ENCODE measurements at regions not wholly inside any gene's neighbourhood (a gene's known extent, or its start where the extent isn't known, plus 50 kb on each side); places are given as distances from the start of the nearest gene placed in this dataset.
"Not testable (repeated sequence)": the region's sequence is repeated elsewhere in the genome, so short reads cannot be mapped to it uniquely, and the experiment has no call there.

- Histone ChIP-seq H3K9me3 (no peaks in the 10 kb centered on the region), H3K27ac (no peak overlapping the region), H3K36me3 (replicated peaks in 1 of 2; ENCODE audit: insufficient read depth in 1 of 2, low read depth in 2 of 2) (no peaks in the 10 kb centered on the region), H3K27me3 (no peaks in the 10 kb centered on the region), H3K4me3 (no peak overlapping the region), H3K4me1 (no peaks in the 10 kb centered on the region)
- WGBS, 2 donors, result 60 to 90% methylated on average over 2 to 11 of the region's 11 CpGs
- intact Hi-C loops (cut with DNase I), result no loop called here
- DNase-seq, result no peak
- no peak for ATAC-seq
- TF ChIP-seq POLR2A (IDR thresholded peaks at IDR 0.05) (no peak), CTCF (IDR thresholded peaks at IDR 0.05) (no peak)
Observed at GRCh38 chr14:105912641-105913180, 386.3 kb downstream of the TMEM121 start.

GRCh38 chr14:105913221-105913620 lies 386.8 kb downstream of the TMEM121 start:
- Histone ChIP-seq H3K27me3 (no peaks in the 10 kb centered on the region), H3K4me3 (no peak overlapping the region), H3K27ac (no peak overlapping the region), H3K36me3 (replicated peaks in 1 of 2; ENCODE audit: insufficient read depth in 1 of 2, low read depth in 2 of 2) (no peaks in the 10 kb centered on the region), H3K9me3 (no peaks in the 10 kb centered on the region), H3K4me1 (no peaks in the 10 kb centered on the region)
- DNase-seq, result no peak
- intact Hi-C loops (cut with DNase I), result no loop called here
- WGBS, 2 donors, result 66% methylated on average over 9 of the region's 9 CpGs; no CpG with 5 or more reads in 1 of the 2 donors
- TF ChIP-seq CTCF (IDR thresholded peaks at IDR 0.05), result no peak
- TF ChIP-seq POLR2A (IDR thresholded peaks at IDR 0.05), result no peak
- no peak for ATAC-seq

GRCh38 chr14:105913861-105914260 lies 387.5 kb downstream of the TMEM121 start:
- Histone ChIP-seq H3K36me3 (replicated peaks in 1 of 2; ENCODE audit: insufficient read depth in 1 of 2, low read depth in 2 of 2) (no peaks in the 10 kb centered on the region), H3K27ac (no peak overlapping the region), H3K27me3 (no peaks in the 10 kb centered on the region), H3K4me3 (no peak overlapping the region), H3K9me3 (no peaks in the 10 kb centered on the region), H3K4me1 (no peaks in the 10 kb centered on the region)
- ATAC-seq (no peak), DNase-seq (no peak)
- TF ChIP-seq POLR2A (IDR thresholded peaks at IDR 0.05) (no peak), CTCF (IDR thresholded peaks at IDR 0.05) (no peak)
- 54% methylated on average over 5 of the region's 5 CpGs; no CpG with 5 or more reads in 1 of the 2 donors for WGBS, 2 donors
- intact Hi-C loops (cut with DNase I), result no loop called here

GRCh38 chr14:105914281-105914680 lies 387.9 kb downstream of the TMEM121 start:
- ATAC-seq; H3K36me3 ChIP-seq (replicated peaks in 1 of 2; ENCODE audit: insufficient read depth in 1 of 2, low read depth in 2 of 2); H3K27me3 ChIP-seq; H3K4me1 ChIP-seq; intact Hi-C loops (cut with DNase I); DNase-seq; H3K27ac ChIP-seq; H3K4me3 ChIP-seq; H3K9me3 ChIP-seq: not testable (repeated sequence)
- 71% methylated on average over 11 of the region's 12 CpGs; no CpG with 5 or more reads in 1 of the 2 donors for WGBS, 2 donors

GRCh38 chr14:105914738-105915385 lies 388.5 kb downstream of the TMEM121 start:
- H3K27ac ChIP-seq, result no peak overlapping the region
- intact Hi-C loops (cut with DNase I), result no loop called here
- TF ChIP-seq POLR2A (IDR thresholded peaks at IDR 0.05) (no peak), CTCF (IDR thresholded peaks at IDR 0.05) (no peak)
- H3K4me3 ChIP-seq, result no peak overlapping the region
- ATAC-seq, result no peak
- H3K27me3 ChIP-seq, result no peaks in the 10 kb centered on the region
- H3K9me3 ChIP-seq, result no peaks in the 10 kb centered on the region
- WGBS, 2 donors, result 41% methylated on average over 6 of the region's 8 CpGs; no CpG with 5 or more reads in 1 of the 2 donors
- H3K4me1 ChIP-seq, result no peaks in the 10 kb centered on the region
- no peaks in the 10 kb centered on the region for H3K36me3 ChIP-seq (replicated peaks in 1 of 2; ENCODE audit: insufficient read depth in 1 of 2, low read depth in 2 of 2)
- DNase-seq, result no peak

GRCh38 chr14:105915546-105915945 lies 389.2 kb downstream of the TMEM121 start:
- H3K27me3 ChIP-seq; H3K4me3 ChIP-seq; H3K36me3 ChIP-seq (replicated peaks in 1 of 2; ENCODE audit: insufficient read depth in 1 of 2, low read depth in 2 of 2); intact Hi-C loops (cut with DNase I); ATAC-seq; H3K4me1 ChIP-seq; H3K27ac ChIP-seq; DNase-seq; H3K9me3 ChIP-seq: not testable (repeated sequence)
- 38 to 43% methylated on average over 3 of the region's 3 CpGs for WGBS, 2 donors

- H3K27ac ChIP-seq; H3K9me3 ChIP-seq; DNase-seq; intact Hi-C loops (cut with DNase I); H3K4me3 ChIP-seq; ATAC-seq; H3K4me1 ChIP-seq; H3K27me3 ChIP-seq; H3K36me3 ChIP-seq (replicated peaks in 1 of 2; ENCODE audit: insufficient read depth in 1 of 2, low read depth in 2 of 2): not testable (repeated sequence)
- WGBS, 2 donors, result 63 to 72% methylated on average over 13 to 20 of the region's 20 CpGs
Observed at GRCh38 chr14:105917136-105917932, 391.0 kb downstream of the TMEM121 start.

Measured in body of pancreas (tissue), 4 donors.